K562 (cell line): ENCODE measurements at regions not wholly inside any gene's neighbourhood (a gene's known extent, or its start where the extent isn't known, plus 50 kb on each side); places are given as distances from the start of the nearest gene placed in this dataset.

Experiments used
- ATAC-seq: fragments of 200-7000 bp; cut with Tn5 transposase; 3 replicates; pipeline ENCODE4 v1.9.1; 2020; ENCODE audit warnings: moderate library complexity
- BruUV-seq: library from RNA; stranded (reverse); fragments of 400-500 nt; replicated peaks from 2 replicates; lab custom pipeline; 2021; lab: Mats Ljungman, UMichigan
- CTCF ChIA-PET: fragments of 300-600 bp; formaldehyde crosslinking; extraction: SDS; loops from one replicate; lab custom pipeline; 2021; ENCODE audit warnings: low intra/inter-chr PET ratio; lab: Yijun Ruan, JAX
- POLR2A ChIA-PET: fragments of 300-600, 350-650 bp; sonication (Branson Sonifier 250); formaldehyde crosslinking; extraction: SDS; loops from one replicate; lab custom pipeline; 2021; ENCODE audit warnings: antibody characterized with exemption, inconsistent platforms; lab: Yijun Ruan, JAX
- DNase-seq, 4 experiments: peaks; one replicate each; pipeline versions ENCODE4 v3.0.0 to v3.0.0-alpha.2; 2011 to 2018; ENCODE audit warnings: low spot score in 3 of 4, mixed read lengths in 3 of 4; ENCODE audit errors: extremely low read depth in 1 of 4
- FAIRE-seq: peaks from 2 replicates; lab custom pipeline; 2011; peaks lifted over from hg19 to GRCh38; lab: Jason Lieb, UNC
- H2AFZ ChIP-seq: 2 replicates; pipeline ENCODE4 v1.6.0; 2011; ENCODE audit warnings: low read depth, low read length, control low read depth, inconsistent platforms
- H3K27ac ChIP-seq: fragments of 200-600 bp; 3 replicates; pipeline ENCODE4 v1.8.0; 2011; ENCODE audit warnings: low read depth, mild to moderate bottlenecking, control low read depth, inconsistent platforms, low read length, moderate library complexity, mixed read lengths; ENCODE audit errors: extremely low read depth
- H3K27me3 ChIP-seq, 2 experiments: fragments of 300-600 bp in 1 of 2; 2 replicates in 1 of 2; 3 replicates in 1 of 2; pipeline versions ENCODE4 v1.6.0 to v1.8.0; 2011; ENCODE audit warnings: inconsistent platforms in 2 of 2, low read length in 2 of 2, mild to moderate bottlenecking in 1 of 2, mixed read lengths in 1 of 2, moderate library complexity in 1 of 2; ENCODE audit not compliant: control insufficient read depth in 2 of 2, insufficient read depth in 2 of 2
- H3K36me3 ChIP-seq: fragments of 300-600 bp; 3 replicates; pipeline ENCODE4 v1.8.0; 2011; ENCODE audit warnings: mild to moderate bottlenecking, low read length, inconsistent platforms; ENCODE audit not compliant: control insufficient read depth, insufficient read depth
- H3K4me1 ChIP-seq, 2 experiments: fragments of 200-600 bp in 1 of 2; replicated peaks in 1 of 2; 2 replicates in 1 of 2; 3 replicates in 1 of 2; pipeline versions ENCODE4 v1.5.1 to v1.8.0; 2011; ENCODE audit warnings: inconsistent platforms in 2 of 2, low read length in 2 of 2, mild to moderate bottlenecking in 1 of 2, mixed read lengths in 1 of 2, moderate library complexity in 1 of 2; ENCODE audit not compliant: control insufficient read depth in 2 of 2, insufficient read depth in 2 of 2
- H3K4me2 ChIP-seq: 2 replicates; pipeline ENCODE4 v1.6.1; 2011; ENCODE audit warnings: low read length, control low read depth, inconsistent platforms, mixed read lengths; ENCODE audit not compliant: insufficient read depth
- H3K4me3 ChIP-seq: fragments of 200-600 bp; sonication (generic), shearing (Covaris generic); 2 replicates; pipeline ENCODE4 v1.5.1; 2016; ENCODE audit warnings: control low read depth, inconsistent platforms
- H3K79me2 ChIP-seq: fragments of 200-600 bp; 3 replicates; pipeline ENCODE4 v1.8.0; 2011; ENCODE audit warnings: low read length, inconsistent platforms; ENCODE audit not compliant: control insufficient read depth, insufficient read depth
- H3K9ac ChIP-seq, 2 experiments: 2 replicates each; pipeline versions ENCODE4 v1.6.0 to v1.6.1; 2011; ENCODE audit warnings: low read depth in 2 of 2, low read length in 2 of 2, control low read depth in 1 of 2, inconsistent platforms in 1 of 2, mild to moderate bottlenecking in 1 of 2, mixed read lengths in 1 of 2; ENCODE audit not compliant: insufficient read depth in 1 of 2
- H3K9me1 ChIP-seq: one replicate; pipeline ENCODE4 v1.6.0; 2011; ENCODE audit warnings: inconsistent platforms, mild to moderate bottlenecking, low read length, moderate library complexity; ENCODE audit not compliant: control insufficient read depth, insufficient read depth
- H3K9me3 ChIP-seq: replicated peaks from 2 replicates; pipeline ENCODE4 v1.5.1; 2011; ENCODE audit warnings: low read depth, low read length, inconsistent platforms; ENCODE audit not compliant: control insufficient read depth, insufficient read depth
- H4K20me1 ChIP-seq: replicated peaks from 2 replicates; pipeline ENCODE4 v1.6.1; 2011; ENCODE audit warnings: low read length, inconsistent platforms, mixed read lengths; ENCODE audit not compliant: control insufficient read depth, insufficient read depth
- E2F1 ChIP-seq: sonication (generic); formaldehyde crosslinking; IDR thresholded peaks from 2 replicates; pipeline ENCODE4 v1.8.1; 2023; ENCODE audit warnings: mild to moderate bottlenecking, missing genetic modification reagents, moderate library complexity
- FOXM1 ChIP-seq, 2 experiments: fragments of 450-650 bp in 1 of 2; sonication (generic) in 1 of 2; formaldehyde crosslinking in 1 of 2; IDR thresholded peaks; 2 replicates each; pipeline versions ENCODE4 v1.6.1 to v1.9.0; 2017 to 2022; ENCODE audit warnings: low read depth in 2 of 2, mild to moderate bottlenecking in 2 of 2, missing genetic modification reagents in 1 of 2, moderate library complexity in 1 of 2
- GTF2A2 ChIP-seq: IDR thresholded peaks from 2 replicates; pipeline ENCODE4 v1.6.1; 2016; ENCODE audit warnings: mild to moderate bottlenecking, missing genetic modification characterization, missing compliant biosample characterization
- HCFC1 ChIP-seq: IDR thresholded peaks from 2 replicates; pipeline ENCODE4 v1.6.1; 2012; ENCODE audit warnings: low read depth, low read length, improper control_type of control experiment
- HDAC1 ChIP-seq, 2 experiments: fragments of 450-650 bp; IDR thresholded peaks; 2 replicates each; pipeline ENCODE4 v1.6.1; 2016 to 2017; ENCODE audit warnings: inconsistent platforms in 1 of 2, mild to moderate bottlenecking in 1 of 2, moderate library complexity in 1 of 2
- HDAC6 ChIP-seq: IDR thresholded peaks from 2 replicates; pipeline ENCODE4 v1.6.1; 2012; ENCODE audit warnings: low read depth, mild to moderate bottlenecking, control low read depth, inconsistent platforms, low read length, moderate library complexity
- HOXB6 ChIP-seq: fragments of 250-450 bp; sonication (Bioruptor Pico); IDR thresholded peaks from 2 replicates; pipeline ENCODE4 v1.5.1; 2022; ENCODE audit warnings: mild to moderate bottlenecking, borderline replicate concordance
- IRF2 ChIP-seq: sonication (generic); formaldehyde crosslinking; IDR thresholded peaks from 2 replicates; pipeline ENCODE4 v1.8.1; 2022; ENCODE audit warnings: mild to moderate bottlenecking, missing genetic modification reagents
- MCM3 ChIP-seq: fragments of 450-650 bp; IDR thresholded peaks from 2 replicates; pipeline ENCODE4 v1.6.1; 2016
- NFE2 ChIP-seq: IDR thresholded peaks from 2 replicates; pipeline ENCODE4 v1.6.1; 2014; ENCODE audit warnings: antibody characterized with exemption, low read depth
- SMC3 ChIP-seq: conservative IDR thresholded peaks from 2 replicates; pipeline ENCODE4 v1.6.1; 2011; ENCODE audit warnings: low read depth, low read length, improper control_type of control experiment; ENCODE audit not compliant: insufficient read depth
- ZNF408 ChIP-seq: fragments of 250-450 bp; sonication (Bioruptor Pico); IDR thresholded peaks from 2 replicates; pipeline ENCODE4 v1.4.0; 2020; ENCODE audit warnings: low read depth, mild to moderate bottlenecking, moderate library complexity
- WGBS: fragments of 100-300 bp; shearing (Covaris generic); methylation state at CpG from one replicate; pipeline ENCODE4 v1.1.6; 2016; ENCODE audit warnings: low coverage, mixed read lengths; ENCODE audit not compliant: insufficient coverage; ENCODE audit errors: missing lambda C conversion rate; 5-methylcytosine and 5-hydroxymethylcytosine counted together
- in situ Hi-C: fragments of 300-500 bp; cut with MboI; formaldehyde crosslinking; loops from 4 replicates; pipeline ENCODE4 v1.15.0; 2018; ENCODE audit warnings: inconsistent platforms, mixed read lengths
- intact Hi-C: fragments of 100-400 bp; cut with micrococcal nuclease; formaldehyde crosslinking; loops from 2 replicates; pipeline ENCODE4 v1.14.2; 2022
- TF ChIP-seq, protein P1 (sequence below): sonication (generic); formaldehyde crosslinking; IDR thresholded peaks from 2 replicates; pipeline ENCODE4 v1.8.0; 2022; ENCODE audit warnings: missing genetic modification reagents, mild to moderate bottlenecking, moderate library complexity, borderline replicate concordance
- TF ChIP-seq, protein P2 (sequence below): fragments of 250-450 bp; sonication (Bioruptor Pico); IDR thresholded peaks from 2 replicates; pipeline ENCODE4 v1.9.0; 2021; ENCODE audit warnings: mild to moderate bottlenecking
- TF ChIP-seq, protein P3 (sequence below): fragments of 250-450 bp; sonication (Bioruptor Pico); IDR thresholded peaks from 2 replicates; pipeline ENCODE4 v1.8.0; 2022; ENCODE audit warnings: inconsistent platforms
- TF ChIP-seq, protein P4 (sequence below): fragments of 250-450 bp; sonication (Bioruptor Pico); IDR thresholded peaks from 2 replicates; pipeline ENCODE4 v1.8.0; 2022; ENCODE audit warnings: inconsistent platforms, mild to moderate bottlenecking, moderate library complexity, borderline replicate concordance

DNA sequence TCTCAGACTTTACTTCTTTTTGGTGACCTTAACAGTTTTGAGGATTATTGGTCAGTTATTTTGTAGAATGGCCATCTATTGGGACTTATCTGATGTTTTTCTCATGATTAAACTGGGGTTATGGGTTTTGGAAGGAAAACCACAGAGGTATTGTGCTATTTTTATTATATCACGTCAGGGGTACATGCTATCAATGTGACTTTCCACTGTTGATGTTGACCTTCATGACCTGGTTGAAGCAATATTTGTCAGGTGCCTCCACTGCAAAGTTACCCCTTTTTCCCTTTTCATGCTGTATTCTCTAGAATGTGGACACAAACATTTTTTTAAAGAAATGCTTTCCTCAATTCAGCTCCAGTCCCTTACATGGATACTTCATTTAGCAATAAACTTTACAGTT lies 152.8 kb upstream of the TSLP start:
- CTCF ChIA-PET: no interaction called here
- Histone ChIP-seq H3K4me2 (no peak overlapping the region), H3K9me1 (no peaks in the 10 kb centered on the region), H3K9ac (no peak overlapping the region), H3K4me1 (no peaks in the 10 kb centered on the region), H3K4me3 (no peak overlapping the region), H3K27ac (no peak overlapping the region), H3K27me3 (no peaks in the 10 kb centered on the region), H3K36me3 (no peaks in the 10 kb centered on the region), H3K79me2 (no peaks in the 10 kb centered on the region), H4K20me1 (no peaks in the 10 kb centered on the region), H3K9me3 (no peaks in the 10 kb centered on the region; the same call in 1 of the 2 replicates), H2AFZ (no peak overlapping the region)
- in situ Hi-C loops: no loop called here
- WGBS: 0% methylated on average over 1 of the region's 1 CpG
- intact Hi-C loops: no loop called here
- FAIRE-seq (no peak), ATAC-seq (no peak), DNase-seq (no peak)
- TF ChIP-seq, protein P1, sequence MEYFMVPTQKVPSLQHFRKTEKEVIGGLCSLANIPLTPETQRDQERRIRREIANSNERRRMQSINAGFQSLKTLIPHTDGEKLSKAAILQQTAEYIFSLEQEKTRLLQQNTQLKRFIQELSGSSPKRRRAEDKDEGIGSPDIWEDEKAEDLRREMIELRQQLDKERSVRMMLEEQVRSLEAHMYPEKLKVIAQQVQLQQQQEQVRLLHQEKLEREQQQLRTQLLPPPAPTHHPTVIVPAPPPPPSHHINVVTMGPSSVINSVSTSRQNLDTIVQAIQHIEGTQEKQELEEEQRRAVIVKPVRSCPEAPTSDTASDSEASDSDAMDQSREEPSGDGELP (CRISPR knock-in tag): no peak
- no peak for TF ChIP-seq ZNF408
- TF ChIP-seq HDAC6: no peak
- TF ChIP-seq HDAC1 (IDR thresholded peaks at IDR 0.05): no peak
- TF ChIP-seq HCFC1: no peak
- TF ChIP-seq GTF2A2 (tag): no peak
- TF ChIP-seq, protein P2, sequence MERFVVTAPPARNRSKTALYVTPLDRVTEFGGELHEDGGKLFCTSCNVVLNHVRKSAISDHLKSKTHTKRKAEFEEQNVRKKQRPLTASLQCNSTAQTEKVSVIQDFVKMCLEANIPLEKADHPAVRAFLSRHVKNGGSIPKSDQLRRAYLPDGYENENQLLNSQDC (CRISPR knock-in tag): no peak
- TF ChIP-seq IRF2: no peak
- TF ChIP-seq HOXB6 (CRISPR knock-in tag): no peak
- TF ChIP-seq MCM3: no peak
- no peak for TF ChIP-seq E2F1 (CRISPR knock-in tag)
- no peak for TF ChIP-seq SMC3
- no peak for TF ChIP-seq FOXM1 (IDR thresholded peaks at IDR 0.05; ENCODE audit: low read depth)
- no peak for TF ChIP-seq FOXM1 (CRISPR knock-in tag; IDR thresholded peaks at IDR 0.05; ENCODE audit: low read depth)
- no peak for TF ChIP-seq NFE2
- TF ChIP-seq, protein P3, sequence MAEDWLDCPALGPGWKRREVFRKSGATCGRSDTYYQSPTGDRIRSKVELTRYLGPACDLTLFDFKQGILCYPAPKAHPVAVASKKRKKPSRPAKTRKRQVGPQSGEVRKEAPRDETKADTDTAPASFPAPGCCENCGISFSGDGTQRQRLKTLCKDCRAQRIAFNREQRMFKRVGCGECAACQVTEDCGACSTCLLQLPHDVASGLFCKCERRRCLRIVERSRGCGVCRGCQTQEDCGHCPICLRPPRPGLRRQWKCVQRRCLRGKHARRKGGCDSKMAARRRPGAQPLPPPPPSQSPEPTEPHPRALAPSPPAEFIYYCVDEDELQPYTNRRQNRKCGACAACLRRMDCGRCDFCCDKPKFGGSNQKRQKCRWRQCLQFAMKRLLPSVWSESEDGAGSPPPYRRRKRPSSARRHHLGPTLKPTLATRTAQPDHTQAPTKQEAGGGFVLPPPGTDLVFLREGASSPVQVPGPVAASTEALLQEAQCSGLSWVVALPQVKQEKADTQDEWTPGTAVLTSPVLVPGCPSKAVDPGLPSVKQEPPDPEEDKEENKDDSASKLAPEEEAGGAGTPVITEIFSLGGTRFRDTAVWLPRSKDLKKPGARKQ: no peak
- TF ChIP-seq, protein P4, sequence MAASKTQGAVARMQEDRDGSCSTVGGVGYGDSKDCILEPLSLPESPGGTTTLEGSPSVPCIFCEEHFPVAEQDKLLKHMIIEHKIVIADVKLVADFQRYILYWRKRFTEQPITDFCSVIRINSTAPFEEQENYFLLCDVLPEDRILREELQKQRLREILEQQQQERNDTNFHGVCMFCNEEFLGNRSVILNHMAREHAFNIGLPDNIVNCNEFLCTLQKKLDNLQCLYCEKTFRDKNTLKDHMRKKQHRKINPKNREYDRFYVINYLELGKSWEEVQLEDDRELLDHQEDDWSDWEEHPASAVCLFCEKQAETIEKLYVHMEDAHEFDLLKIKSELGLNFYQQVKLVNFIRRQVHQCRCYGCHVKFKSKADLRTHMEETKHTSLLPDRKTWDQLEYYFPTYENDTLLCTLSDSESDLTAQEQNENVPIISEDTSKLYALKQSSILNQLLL (CRISPR knock-in tag): no peak
- POLR2A ChIA-PET: no interaction called here
- no TSS peak for BruUV-seq
